ENCODE measurements at regions not wholly inside any gene's neighbourhood (a gene's known extent, or its start where the extent isn't known, plus 50 kb on each side); places are given as distances from the start of the nearest gene placed in this dataset.

GRCh38 chr13:55761986-55762385 is 1378.7 kb upstream of the PRR20A start:
- Mint-ChIP-seq H3K4me3 (no peak overlapping the region), H3K4me1 (no peaks in the 10 kb centered on the region), H3K27me3 (no peaks in the 10 kb centered on the region), H3K27ac (no peak overlapping the region), H3K9me3 (peaks cover 0 to 9% (median 4%) of the 10 kb centered on the region in 8 donors), H3K36me3 (no peaks in the 10 kb centered on the region)
- Histone ChIP-seq H3K27ac (ENCODE audit: low read depth, low read length) (no peak overlapping the region), H3K9me3 (ENCODE audit: control insufficient read depth in 1 of 2, low read length in 2 of 2) (no peaks in the 10 kb centered on the region), H3K4me3 (ENCODE audit: low read length in 2 of 2) (no peak overlapping the region), H3K27me3 (ENCODE audit: insufficient read depth, low read length) (no peaks in the 10 kb centered on the region), H3K4me1 (ENCODE audit: insufficient read depth, low read length) (no peaks in the 10 kb centered on the region), H3K36me3 (ENCODE audit: insufficient read depth, low read length) (no peaks in the 10 kb centered on the region)
- no peak for DNase-seq
- POLR2A ChIA-PET (ENCODE audit: partially characterized antibody): no interaction called here
- intact Hi-C loops (cut with micrococcal nuclease): no loop called here
- CTCF ChIA-PET (ENCODE audit: partially characterized antibody): no interaction called here

DNA sequence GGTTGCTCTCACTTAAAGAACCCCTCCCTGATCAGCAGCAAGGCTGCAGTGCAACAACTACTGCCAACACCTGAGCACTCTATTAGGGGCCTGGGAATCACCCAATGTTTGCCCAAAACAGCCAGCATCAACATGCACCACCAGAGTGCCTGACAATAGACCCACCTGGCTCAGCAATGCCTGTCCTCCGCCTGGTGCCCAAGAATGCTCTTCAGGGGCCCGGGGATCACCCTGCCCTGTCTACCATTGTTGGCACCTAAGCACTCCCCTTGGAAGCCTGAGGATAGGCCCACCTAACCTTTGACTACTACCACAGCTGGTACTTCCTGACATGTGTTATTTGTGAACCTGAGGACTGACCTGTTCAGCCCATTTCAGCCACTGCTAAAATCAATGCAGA is 1363.1 kb upstream of the PRR20A start:
- H3K4me3 Mint-ChIP-seq: no peak overlapping the region
- DNase-seq: no peak
- CTCF ChIA-PET (ENCODE audit: partially characterized antibody): no interaction called here

DNA sequence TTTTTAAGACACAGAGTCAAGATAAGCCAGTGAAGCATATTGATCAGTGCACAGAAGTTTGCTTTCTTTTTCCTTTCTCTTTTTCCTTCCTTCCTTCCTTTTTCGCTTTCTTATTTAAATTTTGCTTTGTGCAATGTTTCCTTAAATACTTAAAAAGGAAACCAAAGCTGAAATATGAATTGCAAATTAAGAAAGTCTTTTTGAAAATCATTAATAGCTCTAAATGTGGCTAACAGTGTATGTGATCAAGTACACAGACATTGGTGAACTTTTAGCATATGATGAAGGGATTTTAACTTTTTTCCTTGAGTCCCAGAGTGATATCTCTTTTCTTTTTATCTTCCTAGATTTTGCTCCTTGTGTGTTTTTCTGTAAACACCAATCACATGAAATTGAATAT is 1356.9 kb upstream of the PRR20A start:
- POLR2A ChIA-PET (ENCODE audit: partially characterized antibody): no interaction called here
- Histone ChIP-seq H3K36me3 (ENCODE audit: insufficient read depth, low read length) (no peaks in the 10 kb centered on the region), H3K4me3 (ENCODE audit: low read length in 2 of 2) (no peak overlapping the region), H3K27ac (ENCODE audit: low read depth, low read length) (no peak overlapping the region), H3K4me1 (ENCODE audit: insufficient read depth, low read length) (no peaks in the 10 kb centered on the region), H3K9me3 (ENCODE audit: control insufficient read depth in 1 of 2, low read length in 2 of 2) (no peaks in the 10 kb centered on the region), H3K27me3 (ENCODE audit: insufficient read depth, low read length) (no peaks in the 10 kb centered on the region)
- intact Hi-C loops (cut with micrococcal nuclease): no loop called here
- CTCF ChIA-PET (ENCODE audit: partially characterized antibody): no interaction called here
- Mint-ChIP-seq H3K4me3 (no peak overlapping the region), H3K4me1 (no peaks in the 10 kb centered on the region), H3K9me3 (peaks cover 0 to 15% (median 3%) of the 10 kb centered on the region in 8 donors), H3K36me3 (no peaks in the 10 kb centered on the region), H3K27ac (no peak overlapping the region), H3K27me3 (no peaks in the 10 kb centered on the region)
- DNase-seq: no peak

More for the DNA sequence above, 1363.1 kb upstream of the PRR20A start:
- no peaks in the 10 kb centered on the region for H3K27me3 Mint-ChIP-seq
- POLR2A ChIA-PET (ENCODE audit: partially characterized antibody): no interaction called here
- H3K36me3 Mint-ChIP-seq: no peaks in the 10 kb centered on the region
- H3K9me3 ChIP-seq (ENCODE audit: control insufficient read depth in 1 of 2, low read length in 2 of 2): peaks cover 0 to 2% of the 10 kb centered on the region in 2 donors
- no peak overlapping the region for H3K4me3 ChIP-seq (ENCODE audit: low read length in 2 of 2)
- intact Hi-C loops (cut with micrococcal nuclease): no loop called here
- no peak overlapping the region for H3K27ac Mint-ChIP-seq
- H3K27me3 ChIP-seq (ENCODE audit: insufficient read depth, low read length): no peaks in the 10 kb centered on the region
- H3K36me3 ChIP-seq (ENCODE audit: insufficient read depth, low read length): no peaks in the 10 kb centered on the region
- no peak overlapping the region for H3K27ac ChIP-seq (ENCODE audit: low read depth, low read length)
- peaks cover 0 to 15% (median 3%) of the 10 kb centered on the region in 8 donors for H3K9me3 Mint-ChIP-seq
- H3K4me1 ChIP-seq (ENCODE audit: insufficient read depth, low read length): no peaks in the 10 kb centered on the region
- H3K4me1 Mint-ChIP-seq: no peaks in the 10 kb centered on the region

- H3K9me3 ChIP-seq (ENCODE audit: control insufficient read depth in 1 of 2, low read length in 2 of 2): no peaks in the 10 kb centered on the region
- H3K4me3 ChIP-seq (ENCODE audit: low read length in 2 of 2): no peak overlapping the region
- ChIA-PET CTCF (ENCODE audit: partially characterized antibody) (no interaction called here), POLR2A (ENCODE audit: partially characterized antibody) (no interaction called here)
- no peaks in the 10 kb centered on the region for H3K27me3 ChIP-seq (ENCODE audit: insufficient read depth, low read length)
- Mint-ChIP-seq H3K27ac (no peak overlapping the region), H3K27me3 (no peaks in the 10 kb centered on the region), H3K9me3 (peaks cover 0 to 12% (median 7%) of the 10 kb centered on the region in 8 donors), H3K4me3 (no peak overlapping the region), H3K4me1 (no peaks in the 10 kb centered on the region), H3K36me3 (no peaks in the 10 kb centered on the region)
- H3K4me1 ChIP-seq (ENCODE audit: insufficient read depth, low read length): no peaks in the 10 kb centered on the region
- no peak for DNase-seq
- H3K36me3 ChIP-seq (ENCODE audit: insufficient read depth, low read length): no peaks in the 10 kb centered on the region
- no peak overlapping the region for H3K27ac ChIP-seq (ENCODE audit: low read depth, low read length)
- intact Hi-C loops (cut with micrococcal nuclease): no loop called here
Observed at GRCh38 chr13:55788548-55788947, 1352.2 kb upstream of the PRR20A start.

DNA sequence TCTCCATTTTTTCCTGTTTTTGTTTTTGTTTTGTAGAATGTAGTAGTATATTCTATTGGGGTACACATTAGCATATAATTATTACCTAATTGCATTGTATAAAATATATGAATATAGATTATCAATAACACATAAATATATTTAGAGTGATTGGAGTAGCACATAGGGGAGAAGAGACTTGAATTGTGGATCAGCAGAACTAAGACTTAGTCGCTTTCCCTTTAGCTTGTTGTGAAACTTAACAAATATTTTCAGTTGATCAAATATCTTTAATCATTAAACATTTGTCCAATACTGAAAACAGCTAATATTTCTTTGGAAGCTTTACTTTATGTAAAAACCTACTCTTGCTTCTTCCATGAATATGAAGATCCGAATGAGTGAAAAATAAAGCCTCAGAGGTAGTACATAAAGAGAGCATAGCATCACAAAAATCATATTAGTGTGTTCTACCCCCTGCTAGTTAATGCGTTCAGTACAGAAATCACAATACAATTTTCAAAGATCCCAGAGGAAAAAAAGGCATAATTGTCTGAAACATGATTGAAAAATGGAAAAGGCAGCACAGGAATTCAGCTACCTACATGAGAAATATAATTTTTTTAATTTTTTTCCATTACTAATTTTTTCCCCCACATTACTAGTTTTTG is 1348.0 kb upstream of the PRR20A start:
- H3K36me3 ChIP-seq (ENCODE audit: insufficient read depth, low read length): no peaks in the 10 kb centered on the region
- no peaks in the 10 kb centered on the region for H3K36me3 Mint-ChIP-seq
- H3K27me3 Mint-ChIP-seq: no peaks in the 10 kb centered on the region
- H3K9me3 Mint-ChIP-seq: peaks cover 0 to 12% (median 5%) of the 10 kb centered on the region in 8 donors
- POLR2A ChIA-PET (ENCODE audit: partially characterized antibody): no interaction called here
- no peaks in the 10 kb centered on the region for H3K4me1 ChIP-seq (ENCODE audit: insufficient read depth, low read length)
- no peaks in the 10 kb centered on the region for H3K27me3 ChIP-seq (ENCODE audit: insufficient read depth, low read length)
- no peak overlapping the region for H3K27ac ChIP-seq (ENCODE audit: low read depth, low read length)
- intact Hi-C loops (cut with micrococcal nuclease): no loop called here
- no peak overlapping the region for H3K27ac Mint-ChIP-seq
- no peak overlapping the region for H3K4me3 ChIP-seq (ENCODE audit: low read length in 2 of 2)
- no peak for DNase-seq
- H3K4me1 Mint-ChIP-seq: no peaks in the 10 kb centered on the region
- CTCF ChIA-PET (ENCODE audit: partially characterized antibody): no interaction called here
- no peaks in the 10 kb centered on the region for H3K9me3 ChIP-seq (ENCODE audit: control insufficient read depth in 1 of 2, low read length in 2 of 2)
- no peak overlapping the region for H3K4me3 Mint-ChIP-seq

GRCh38 chr13:55815458-55816033 is 1325.2 kb upstream of the PRR20A start:
- H3K36me3 ChIP-seq (ENCODE audit: insufficient read depth, low read length): no peaks in the 10 kb centered on the region
- ChIA-PET CTCF (ENCODE audit: partially characterized antibody) (no interaction called here), POLR2A (ENCODE audit: partially characterized antibody) (no interaction called here)
- Mint-ChIP-seq H3K27me3 (no peaks in the 10 kb centered on the region), H3K36me3 (no peaks in the 10 kb centered on the region), H3K27ac (no peak overlapping the region), H3K4me3 (no peak overlapping the region), H3K4me1 (no peaks in the 10 kb centered on the region), H3K9me3 (peaks cover 0 to 24% (median 8%) of the 10 kb centered on the region in 8 donors)
- H3K4me3 ChIP-seq (ENCODE audit: low read length in 2 of 2): no peak overlapping the region
- no peaks in the 10 kb centered on the region for H3K9me3 ChIP-seq (ENCODE audit: control insufficient read depth in 1 of 2, low read length in 2 of 2)
- no peak overlapping the region for H3K27ac ChIP-seq (ENCODE audit: low read depth, low read length)
- no peaks in the 10 kb centered on the region for H3K27me3 ChIP-seq (ENCODE audit: insufficient read depth, low read length)
- intact Hi-C loops (cut with micrococcal nuclease): no loop called here
- no peaks in the 10 kb centered on the region for H3K4me1 ChIP-seq (ENCODE audit: insufficient read depth, low read length)
- DNase-seq: no peak

DNA sequence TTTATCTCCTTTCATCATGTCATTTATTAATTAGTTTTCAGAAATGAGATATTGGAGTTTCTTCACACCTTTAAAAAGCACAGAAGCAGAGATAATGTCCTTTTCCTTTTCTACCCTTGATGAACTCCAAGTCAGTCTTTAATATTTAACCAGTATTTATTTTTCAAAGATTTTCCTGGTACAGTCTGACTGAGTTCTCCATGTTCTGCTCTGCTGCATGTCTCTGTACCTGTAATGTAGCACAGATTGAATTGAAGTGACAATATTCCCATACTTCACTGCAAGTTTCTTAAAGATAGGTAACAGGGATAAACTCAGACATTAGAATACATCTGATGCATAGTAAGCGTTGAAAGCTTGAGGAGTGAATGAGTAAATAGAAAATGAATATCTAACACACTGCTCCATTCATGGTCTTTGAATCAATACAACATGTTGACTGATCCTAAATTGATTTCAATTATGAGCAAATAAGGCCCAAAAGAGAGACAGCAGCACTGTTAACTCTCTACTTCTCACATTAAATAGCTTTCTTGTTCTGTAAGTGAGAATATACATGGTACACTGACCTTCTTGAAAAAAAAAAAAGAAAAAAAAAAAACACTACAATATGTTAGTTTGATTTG is 1323.6 kb upstream of the PRR20A start:
- Mint-ChIP-seq H3K36me3 (no peaks in the 10 kb centered on the region), H3K27ac (no peak overlapping the region), H3K9me3 (peaks cover 0 to 16% (median 8%) of the 10 kb centered on the region in 8 donors), H3K27me3 (no peaks in the 10 kb centered on the region), H3K4me3 (no peak overlapping the region), H3K4me1 (no peaks in the 10 kb centered on the region)
- Histone ChIP-seq H3K27me3 (ENCODE audit: insufficient read depth, low read length) (no peaks in the 10 kb centered on the region), H3K4me1 (ENCODE audit: insufficient read depth, low read length) (no peaks in the 10 kb centered on the region), H3K27ac (ENCODE audit: low read depth, low read length) (no peak overlapping the region), H3K4me3 (ENCODE audit: low read length in 2 of 2) (no peak overlapping the region), H3K36me3 (ENCODE audit: insufficient read depth, low read length) (no peaks in the 10 kb centered on the region), H3K9me3 (ENCODE audit: control insufficient read depth in 1 of 2, low read length in 2 of 2) (no peaks in the 10 kb centered on the region)
- CTCF ChIA-PET (ENCODE audit: partially characterized antibody): no interaction called here
- no peak for DNase-seq
- POLR2A ChIA-PET (ENCODE audit: partially characterized antibody): no interaction called here
- intact Hi-C loops (cut with micrococcal nuclease): no loop called here
